ENCODE measurements at regions not wholly inside any gene's neighbourhood (a gene's known extent, or its start where the extent isn't known, plus 50 kb on each side); places are given as distances from the start of the nearest gene placed in this dataset.

GRCh38 chr1:83682132-83682531 lies 316.8 kb downstream of the TTLL7 start:
- TF ChIP-seq CTCF (conservative IDR thresholded peaks at IDR 0.05) = no peak
- TF ChIP-seq ZFX (IDR thresholded peaks at IDR 0.05) = no peak

Data from C4-2B (cell line).